MCF 10A (cell line): ENCODE measurements at regions not wholly inside any gene's neighbourhood (a gene's known extent, or its start where the extent isn't known, plus 50 kb on each side); places are given as distances from the start of the nearest gene placed in this dataset.
A peak's percentile ranks its signal among the peaks of the same experiment; 100 is the strongest.

Source experiments
- BruUV-seq: library from RNA; stranded (reverse); fragments of 400-500 nt; replicated peaks from 2 replicates; lab custom pipeline; 2021; lab: Mats Ljungman, UMichigan
- CTCF ChIA-PET: fragments of 300-600 bp; sonication (Branson Sonifier 250); formaldehyde crosslinking; extraction: SDS; loops from one replicate; lab custom pipeline; 2021; ENCODE audit warnings: antibody characterized with exemption, inconsistent platforms; lab: Yijun Ruan, JAX
- POLR2A ChIA-PET: fragments of 300-600, 350-650 bp; sonication (Branson Sonifier 250); formaldehyde crosslinking; extraction: SDS; loops from one replicate; lab custom pipeline; 2020; ENCODE audit warnings: antibody characterized with exemption, inconsistent platforms; lab: Yijun Ruan, JAX
- DNase-seq: peaks from one replicate; pipeline ENCODE4 v3.0.0-alpha.2; 2018; ENCODE audit not compliant: unreplicated experiment
- H3K27ac Mint-ChIP-seq: one replicate; pipeline ENCODE4 v1.8.0; 2022; ENCODE audit warnings: mild to moderate bottlenecking, low read depth, mixed read lengths; ENCODE audit not compliant: unreplicated experiment
- H3K27me3 Mint-ChIP-seq: one replicate; pipeline ENCODE4 v1.8.0; 2022; ENCODE audit warnings: mixed read lengths; ENCODE audit not compliant: insufficient read depth, unreplicated experiment
- H3K36me3 Mint-ChIP-seq: one replicate; pipeline ENCODE4 v1.8.0; 2022; ENCODE audit warnings: mild to moderate bottlenecking, moderate library complexity, mixed read lengths; ENCODE audit not compliant: insufficient read depth, unreplicated experiment
- H3K4me1 Mint-ChIP-seq: one replicate; pipeline ENCODE4 v1.8.0; 2022; ENCODE audit warnings: mixed read lengths; ENCODE audit not compliant: insufficient read depth, unreplicated experiment
- H3K4me3 Mint-ChIP-seq: one replicate; pipeline ENCODE4 v1.8.0; 2022; ENCODE audit warnings: mild to moderate bottlenecking, moderate library complexity, mixed read lengths; ENCODE audit not compliant: unreplicated experiment
- H3K9me3 Mint-ChIP-seq: one replicate; pipeline ENCODE4 v1.8.0; 2022; ENCODE audit warnings: mixed read lengths; ENCODE audit not compliant: unreplicated experiment
- CTCF ChIP-seq: fragments of 200-600 bp; IDR thresholded peaks from one replicate; pipeline ENCODE4 v1.8.0; 2022; ENCODE audit warnings: antibody characterized with exemption, mild to moderate bottlenecking; ENCODE audit not compliant: unreplicated experiment
- intact Hi-C: fragments of 100-400 bp; cut with micrococcal nuclease; formaldehyde crosslinking; loops from 2 replicates; pipeline ENCODE4 v1.14.1; 2022

DNA sequence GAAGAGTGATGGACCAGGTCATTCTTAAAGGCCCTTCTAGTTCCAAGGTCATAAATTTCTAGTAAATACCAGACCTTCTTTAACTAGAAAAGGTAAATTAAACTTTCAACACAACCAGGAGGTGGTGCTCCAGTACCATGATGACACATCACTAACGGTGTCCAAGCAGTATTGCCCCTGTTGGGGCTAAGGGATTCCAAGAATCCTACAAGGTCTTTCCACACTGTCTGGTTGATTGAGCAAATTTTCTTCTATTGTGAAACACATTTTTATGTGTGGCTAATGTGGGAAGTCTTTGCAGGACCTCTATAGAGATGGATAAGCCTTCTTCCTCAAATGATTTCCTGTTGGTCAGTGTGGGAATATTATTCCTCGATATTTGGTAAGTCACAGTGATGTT lies 459.6 kb upstream of the PAPPA start:
- Mint-ChIP-seq H3K9me3 (peaks cover 5% of the 10 kb centered on the region), H3K4me3 (no peak overlapping the region), H3K27ac (peak overlapping the region; percentile 44), H3K4me1 (peaks cover 32% of the 10 kb centered on the region), H3K36me3 (no peaks in the 10 kb centered on the region), H3K27me3 (no peaks in the 10 kb centered on the region)
- ChIA-PET POLR2A (no interaction called here), CTCF (interaction anchor here (0.7 to 6.5 kb wide), 7 partner anchors 98 to 955 kb away, joined by 3 to 62 read pairs (median 4); no protein-coding TSS in a partner anchor)
- BruUV-seq: no TSS peak
- DNase-seq: peak; percentile 95
- TF ChIP-seq CTCF: peak; percentile 51
- intact Hi-C loops: loop anchor here (1.0 to 10.0 kb wide), 10 partner anchors 77 to 967 kb away; partner anchors contain the start of gene PAPPA

DNA sequence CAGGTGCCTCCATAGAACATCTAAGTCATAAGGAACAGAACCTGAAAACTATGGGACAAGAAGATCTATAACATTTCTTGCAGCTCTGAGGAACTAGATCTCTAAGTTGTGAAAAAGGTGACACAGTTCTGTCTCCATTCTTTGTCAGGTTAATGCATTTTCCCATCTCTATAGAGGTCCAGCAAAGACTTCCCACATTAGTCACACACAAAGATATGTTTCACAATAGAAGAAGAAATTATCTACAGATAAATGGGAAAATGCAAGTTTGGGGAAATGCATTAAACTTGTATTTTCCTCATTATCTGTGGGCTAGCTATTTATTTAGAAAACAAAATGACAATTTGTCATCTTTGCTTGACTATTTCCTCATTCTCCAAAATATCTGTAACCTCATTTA lies 458.6 kb upstream of the PAPPA start:
- no TSS peak for BruUV-seq
- H3K9me3 Mint-ChIP-seq: no peaks in the 10 kb centered on the region
- no peak overlapping the region for H3K27ac Mint-ChIP-seq
- ChIA-PET POLR2A (no interaction called here), CTCF (interaction anchor here (0.7 to 6.5 kb wide), 10 partner anchors 10 to 954 kb away, joined by 3 to 62 read pairs (median 4); no protein-coding TSS in a partner anchor)
- H3K36me3 Mint-ChIP-seq: no peaks in the 10 kb centered on the region
- H3K27me3 Mint-ChIP-seq: no peaks in the 10 kb centered on the region
- DNase-seq: peak; percentile 30
- peaks cover 32% of the 10 kb centered on the region for H3K4me1 Mint-ChIP-seq
- TF ChIP-seq CTCF: no peak
- no peak overlapping the region for H3K4me3 Mint-ChIP-seq
- intact Hi-C loops: loop anchor here (1.0 to 10.0 kb wide), 10 partner anchors 78 to 966 kb away; partner anchors contain the start of gene PAPPA

GRCh38 chr9:115712981-115713380 lies 440.6 kb upstream of the PAPPA start:
- ChIA-PET POLR2A (interaction anchor here (0.6 kb wide), 1 partner anchor 16 kb away, joined by 3 read pairs; no protein-coding TSS in a partner anchor), CTCF (interaction anchor here (0.5 to 0.6 kb wide), 2 partner anchors 26 to 447 kb away, joined by 3 to 5 read pairs; no protein-coding TSS in a partner anchor)
- Mint-ChIP-seq H3K4me1 (peaks cover 26% of the 10 kb centered on the region), H3K36me3 (no peaks in the 10 kb centered on the region), H3K4me3 (no peak overlapping the region), H3K9me3 (peaks cover 6% of the 10 kb centered on the region), H3K27ac (peak overlapping the region; percentile 54), H3K27me3 (no peaks in the 10 kb centered on the region)
- BruUV-seq: no TSS peak
- TF ChIP-seq CTCF: no peak
- intact Hi-C loops: loop anchor here (10.0 kb wide), 1 partner anchor 142 kb away; no protein-coding TSS in a partner anchor
- no peak for DNase-seq

- Mint-ChIP-seq H3K27ac (no peak overlapping the region), H3K9me3 (peaks cover 6% of the 10 kb centered on the region)
Observed at GRCh38 chr9:115715666-115716065, 437.9 kb upstream of the PAPPA start.

More at GRCh38 chr9:115715666-115716065, 437.9 kb upstream of the PAPPA start:
- Mint-ChIP-seq H3K4me1 (peaks cover 27% of the 10 kb centered on the region), H3K36me3 (no peaks in the 10 kb centered on the region), H3K4me3 (no peak overlapping the region), H3K27me3 (no peaks in the 10 kb centered on the region)
- ChIA-PET POLR2A (interaction anchor here (1.2 kb wide), 1 partner anchor 14 kb away, joined by 3 read pairs; no protein-coding TSS in a partner anchor), CTCF (no interaction called here)
- intact Hi-C loops: loop anchor here (10.0 kb wide), 1 partner anchor 139 kb away; no protein-coding TSS in a partner anchor
- TF ChIP-seq CTCF: no peak
- no TSS peak for BruUV-seq
- no peak for DNase-seq
